Esophagus squamous epithelium (tissue), 5 donors: ENCODE measurements at regions not wholly inside any gene's neighbourhood (a gene's known extent, or its start where the extent isn't known, plus 50 kb on each side); places are given as distances from the start of the nearest gene placed in this dataset.

Experiments used
- DNase-seq: peaks from one replicate; lab custom pipeline; 2025; lab: John Stamatoyannopoulos, UW
- H3K27ac ChIP-seq, 4 donors: fragments of 200-600 bp; sonication (generic); one replicate each; pipeline ENCODE4 v1.5.1; 2016 to 2019; ENCODE audit warnings: mild to moderate bottlenecking in 1 of 4
- H3K27me3 ChIP-seq, 4 donors: fragments of 200-600 bp; sonication (generic); 1 replicate in 3 of 4; 2 replicates in 1 of 4; pipeline versions ENCODE4 v1.5.1 to v1.6.0; 2017 to 2021; ENCODE audit warnings: antibody characterized with exemption in 1 of 4
- H3K36me3 ChIP-seq, 3 donors: fragments of 200-600 bp; sonication (generic); one replicate each; pipeline ENCODE4 v1.5.1; 2016 to 2019
- H3K4me1 ChIP-seq, 3 donors: fragments of 200-600 bp; sonication (generic); one replicate each; pipeline ENCODE4 v1.5.1; 2017 to 2019
- H3K4me3 ChIP-seq, 4 donors: fragments of 200-600 bp; sonication (generic); 1 replicate in 3 of 4; 2 replicates in 1 of 4; pipeline ENCODE4 v1.5.1; 2016 to 2019; ENCODE audit warnings: mild to moderate bottlenecking in 2 of 4, moderate library complexity in 1 of 4
- H3K9me3 ChIP-seq, 3 donors: fragments of 200-600 bp; sonication (generic); one replicate each; pipeline ENCODE4 v1.5.1; 2016 to 2019
- POLR2A ChIP-seq, 4 donors: fragments of 450-650 bp; IDR thresholded peaks; one replicate each; pipeline ENCODE4 v1.6.1; 2017; ENCODE audit warnings: antibody characterized with exemption in 4 of 4, mild to moderate bottlenecking in 4 of 4, moderate library complexity in 3 of 4
- WGBS, 2 donors: methylation state at CpG; one replicate each; pipeline ENCODE4 v1.1.5; 2018; 5-methylcytosine and 5-hydroxymethylcytosine counted together
- intact Hi-C: fragments of 100-400 bp; cut with DNase I; formaldehyde crosslinking; loops from one replicate; pipeline ENCODE4 v1.15.0; 2022
- TF ChIP-seq, protein P1 (sequence below), 6 experiments: fragments of 450-650 bp in 4 of 6; fragments of 200-600 bp in 2 of 6; sonication (generic) in 2 of 6; IDR thresholded peaks; one replicate each; pipeline ENCODE4 v1.5.1; 2016 to 2019; ENCODE audit warnings: antibody characterized with exemption in 6 of 6, mild to moderate bottlenecking in 4 of 6, moderate library complexity in 4 of 6
- donor health status: DM: yes; HTN: yes; CAD: no.

DNA sequence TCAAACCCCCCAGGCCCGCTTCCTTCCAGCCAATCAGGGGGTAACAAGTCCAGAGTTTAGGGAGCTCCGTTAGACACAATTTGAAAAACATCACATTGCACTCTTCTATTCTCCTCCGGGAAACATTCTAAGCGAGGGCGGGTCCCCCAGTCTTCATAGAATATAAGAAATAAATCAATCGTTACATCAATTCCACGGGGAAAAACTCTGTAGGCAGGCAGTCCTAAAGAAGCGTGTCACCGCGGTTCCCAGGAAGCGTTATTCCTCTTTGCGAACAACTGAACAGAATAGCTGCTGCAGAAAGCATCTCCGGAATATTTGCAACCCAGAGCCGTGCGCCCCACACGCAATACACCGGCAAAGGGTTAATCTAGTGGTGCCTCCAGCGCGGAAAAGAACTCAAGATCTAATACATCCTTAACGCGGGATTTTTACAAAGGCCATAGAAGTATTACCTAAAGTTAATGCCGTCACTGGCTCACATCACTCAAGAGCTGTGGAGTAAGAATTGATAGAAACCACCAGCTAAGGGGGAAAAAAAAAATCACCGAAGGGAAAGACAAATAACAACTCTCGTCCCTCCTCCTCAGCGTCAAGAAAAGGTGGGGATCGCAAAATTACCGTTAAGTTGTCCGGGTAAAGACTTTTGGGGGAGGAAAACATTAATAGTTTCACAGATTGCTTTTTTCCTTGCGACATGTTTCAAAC lies 65.1 kb downstream of the KCNRG start:
- peaks cover 0 to 33% (median 0%) of the 10 kb centered on the region in 4 donors for H3K27me3 ChIP-seq
- DNase-seq = no peak
- H3K4me3 ChIP-seq = peak overlapping the region; percentile 75 to 84 (median 78)
- no peaks in the 10 kb centered on the region for H3K9me3 ChIP-seq
- WGBS, 2 donors = 1% methylated on average over 26 to 29 of the region's 29 CpGs
- intact Hi-C loops = loop anchor here (5.0 to 10.0 kb wide), 3 partner anchors 42 to 834 kb away; no protein-coding TSS in a partner anchor
- peaks cover 10 to 77% (median 15%) of the 10 kb centered on the region in 3 donors for H3K4me1 ChIP-seq
- TF ChIP-seq, protein P1, sequence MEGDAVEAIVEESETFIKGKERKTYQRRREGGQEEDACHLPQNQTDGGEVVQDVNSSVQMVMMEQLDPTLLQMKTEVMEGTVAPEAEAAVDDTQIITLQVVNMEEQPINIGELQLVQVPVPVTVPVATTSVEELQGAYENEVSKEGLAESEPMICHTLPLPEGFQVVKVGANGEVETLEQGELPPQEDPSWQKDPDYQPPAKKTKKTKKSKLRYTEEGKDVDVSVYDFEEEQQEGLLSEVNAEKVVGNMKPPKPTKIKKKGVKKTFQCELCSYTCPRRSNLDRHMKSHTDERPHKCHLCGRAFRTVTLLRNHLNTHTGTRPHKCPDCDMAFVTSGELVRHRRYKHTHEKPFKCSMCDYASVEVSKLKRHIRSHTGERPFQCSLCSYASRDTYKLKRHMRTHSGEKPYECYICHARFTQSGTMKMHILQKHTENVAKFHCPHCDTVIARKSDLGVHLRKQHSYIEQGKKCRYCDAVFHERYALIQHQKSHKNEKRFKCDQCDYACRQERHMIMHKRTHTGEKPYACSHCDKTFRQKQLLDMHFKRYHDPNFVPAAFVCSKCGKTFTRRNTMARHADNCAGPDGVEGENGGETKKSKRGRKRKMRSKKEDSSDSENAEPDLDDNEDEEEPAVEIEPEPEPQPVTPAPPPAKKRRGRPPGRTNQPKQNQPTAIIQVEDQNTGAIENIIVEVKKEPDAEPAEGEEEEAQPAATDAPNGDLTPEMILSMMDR (IDR thresholded peaks at IDR 0.05) = no peak
- TF ChIP-seq POLR2A (IDR thresholded peaks at IDR 0.05) = no peak
- H3K27ac ChIP-seq = peak overlapping the region; percentile 92 to 98 (median 94)
- no peaks in the 10 kb centered on the region for H3K36me3 ChIP-seq

DNA sequence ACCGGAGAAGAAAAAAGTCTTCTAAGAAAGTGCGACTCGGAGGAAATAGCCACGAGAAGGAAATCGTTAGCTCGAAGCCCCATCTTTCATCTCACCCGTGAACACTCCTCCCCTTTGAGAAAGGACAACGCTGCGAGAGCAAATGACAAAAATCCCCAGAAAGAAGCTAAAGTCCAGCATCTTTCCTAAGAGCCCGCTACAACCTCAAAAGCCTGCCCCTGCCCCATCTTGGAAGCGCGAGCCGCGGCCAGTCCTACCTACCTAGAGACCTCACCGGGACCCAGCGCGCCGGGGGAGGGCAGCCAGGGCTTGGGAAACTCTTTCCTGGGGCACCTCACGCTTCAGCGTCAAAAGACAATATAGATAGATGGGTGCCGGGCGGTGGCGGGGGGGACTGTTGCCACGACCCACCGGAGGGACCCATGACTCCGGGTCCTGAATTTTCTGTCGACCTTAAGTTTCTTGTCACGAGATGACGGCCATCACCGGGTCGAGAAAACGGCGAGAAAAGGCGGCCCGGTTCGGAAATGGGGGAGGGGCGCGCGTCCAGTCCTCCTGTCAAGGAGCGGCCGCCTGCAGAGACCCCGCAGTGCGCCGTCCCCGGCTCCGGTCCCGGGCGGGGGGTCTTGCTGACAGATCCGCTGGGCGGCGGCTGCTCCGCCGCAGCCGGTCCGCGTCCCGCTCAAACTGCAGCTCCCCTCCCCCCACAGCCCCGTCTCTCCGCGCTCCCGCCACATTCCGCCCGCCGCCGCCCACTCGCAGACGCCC lies 65.9 kb downstream of the KCNRG start:
- Histone ChIP-seq H3K27ac (peak overlapping the region; percentile 92 to 98 (median 94)), H3K9me3 (no peaks in the 10 kb centered on the region), H3K27me3 (peaks cover 0 to 29% (median 0%) of the 10 kb centered on the region in 4 donors), H3K36me3 (no peaks in the 10 kb centered on the region), H3K4me3 (peak overlapping the region; percentile 75 to 84 (median 78)), H3K4me1 (peaks cover 10 to 72% (median 15%) of the 10 kb centered on the region in 3 donors)
- TF ChIP-seq, protein P1 (IDR thresholded peaks at IDR 0.05) = no peak
- TF ChIP-seq POLR2A (IDR thresholded peaks at IDR 0.05) = no peak
- intact Hi-C loops = loop anchor here (5.0 to 10.0 kb wide), 3 partner anchors 41 to 834 kb away; no protein-coding TSS in a partner anchor
- DNase-seq = peak; percentile 14
- 0 to 1% methylated on average over 8 to 30 of the region's 67 CpGs for WGBS, 2 donors

DNA sequence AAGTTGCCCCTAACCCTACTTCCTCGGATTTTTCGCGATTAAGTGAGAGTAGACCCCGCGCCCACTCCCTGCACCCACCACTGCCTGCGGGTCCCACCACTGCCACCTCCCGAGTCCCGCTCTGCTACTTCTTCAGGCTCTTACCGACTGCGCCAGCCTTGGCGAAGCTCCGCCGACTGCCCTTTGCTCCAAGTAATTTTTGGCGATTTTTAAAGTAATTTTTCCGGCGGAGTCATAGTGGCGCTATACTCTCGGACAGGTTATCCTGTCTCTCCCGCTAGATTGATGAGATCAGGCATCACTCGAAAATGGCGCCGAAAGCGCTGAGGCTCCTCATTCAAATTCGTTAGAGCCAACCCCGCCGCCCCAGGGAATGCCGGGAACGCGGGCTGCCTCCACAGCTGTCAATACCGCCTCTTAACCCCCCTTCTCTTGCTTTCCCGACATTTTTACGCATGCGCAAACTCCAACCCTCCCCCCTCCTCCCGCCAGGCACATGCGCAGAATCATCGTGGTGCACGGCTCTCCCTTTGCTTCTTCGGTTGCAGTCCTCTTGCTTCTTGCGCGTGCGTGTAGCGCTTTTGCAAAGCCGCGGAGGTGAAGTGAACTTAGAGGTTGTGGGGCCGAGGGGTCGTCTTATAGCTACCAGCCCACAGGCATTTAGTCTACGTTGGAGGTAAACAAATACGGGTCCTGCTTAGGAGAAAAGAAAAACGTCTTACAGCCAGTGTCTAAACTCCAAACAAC lies 66.6 kb downstream of the KCNRG start:
- 0 to 2% methylated on average over 38 to 49 of the region's 49 CpGs for WGBS, 2 donors
- Histone ChIP-seq H3K27me3 (peaks cover 0 to 29% (median 0%) of the 10 kb centered on the region in 4 donors), H3K4me1 (peaks cover 8 to 64% (median 10%) of the 10 kb centered on the region in 3 donors), H3K9me3 (no peaks in the 10 kb centered on the region), H3K36me3 (no peaks in the 10 kb centered on the region), H3K4me3 (peak overlapping the region; percentile 75 to 84 (median 78)), H3K27ac (peak overlapping the region; percentile 92 to 98 (median 94))
- intact Hi-C loops = loop anchor here (2.0 to 10.0 kb wide), 4 partner anchors 40 to 833 kb away; partner anchors contain the start of gene TRIM13
- TF ChIP-seq, protein P1 (IDR thresholded peaks at IDR 0.05) = peak in 2 of 6 experiments; percentile 16 to 23
- TF ChIP-seq POLR2A (IDR thresholded peaks at IDR 0.05) = peak in 3 of 4 donors; percentile 6 to 58 (median 38)
- DNase-seq = peak; percentile 92

DNA sequence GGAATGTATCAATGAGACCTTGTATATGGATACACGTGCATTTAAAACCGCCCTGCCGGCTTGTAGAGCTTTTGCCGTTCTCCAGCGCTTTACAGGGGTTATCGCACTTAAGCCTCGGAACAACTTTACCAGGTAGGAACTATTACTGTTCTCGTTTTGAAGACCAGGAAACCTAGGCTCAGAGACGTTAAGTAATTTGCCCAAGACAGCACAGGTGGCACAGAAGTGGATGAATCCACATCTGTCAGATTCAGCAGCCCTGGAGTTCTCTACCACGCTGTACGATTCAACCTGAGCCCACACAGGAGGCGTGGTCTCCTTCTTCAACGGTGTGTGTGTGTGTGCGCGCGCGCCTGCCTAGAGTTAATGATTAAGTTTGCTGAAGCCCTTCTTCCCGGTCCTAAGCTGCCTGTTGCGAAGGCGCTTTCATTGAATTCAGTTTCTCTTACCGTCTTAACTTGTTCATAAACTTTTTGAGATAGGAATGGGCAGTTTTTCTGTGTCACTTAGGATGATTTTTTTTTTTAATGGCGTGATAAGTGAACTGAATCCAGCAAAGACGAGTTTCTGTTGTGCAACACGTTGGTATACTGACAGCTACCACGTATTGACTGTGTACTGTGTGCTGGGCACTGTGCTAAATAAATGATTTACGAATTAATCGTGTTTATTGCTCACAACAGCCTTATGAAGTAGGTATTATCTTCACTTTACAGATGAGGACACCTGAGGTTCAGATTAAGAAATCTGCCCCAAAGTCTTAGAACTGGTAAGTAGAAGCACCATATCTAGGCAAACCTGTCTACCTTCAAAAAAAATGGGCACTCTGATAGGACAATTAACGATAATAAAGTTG lies 67.4 kb downstream of the KCNRG start:
- H3K36me3 ChIP-seq = no peaks in the 10 kb centered on the region
- intact Hi-C loops = loop anchor here (2.0 to 10.0 kb wide), 4 partner anchors 40 to 832 kb away; partner anchors contain the start of gene TRIM13
- H3K9me3 ChIP-seq = no peaks in the 10 kb centered on the region
- DNase-seq = no peak
- TF ChIP-seq, protein P1 (IDR thresholded peaks at IDR 0.05) = no peak
- no peak for TF ChIP-seq POLR2A (IDR thresholded peaks at IDR 0.05)
- H3K27ac ChIP-seq = peak overlapping the region; percentile 92 to 98 (median 94)
- peaks cover 0 to 23% (median 0%) of the 10 kb centered on the region in 4 donors for H3K27me3 ChIP-seq
- WGBS, 2 donors = 1 to 3% methylated on average over 25 to 27 of the region's 28 CpGs
- peak overlapping the region; percentile 75 to 84 (median 78) for H3K4me3 ChIP-seq
- H3K4me1 ChIP-seq = peaks cover 7 to 56% (median 10%) of the 10 kb centered on the region in 3 donors
